ENCODE measurements at regions not wholly inside any gene's neighbourhood (a gene's known extent, or its start where the extent isn't known, plus 50 kb on each side); places are given as distances from the start of the nearest gene placed in this dataset.

- DNase-seq: no peak
These were observed 79.9 kb upstream of the TMTC4 start for GRCh38 chr13:100754459-100754858.

DNA sequence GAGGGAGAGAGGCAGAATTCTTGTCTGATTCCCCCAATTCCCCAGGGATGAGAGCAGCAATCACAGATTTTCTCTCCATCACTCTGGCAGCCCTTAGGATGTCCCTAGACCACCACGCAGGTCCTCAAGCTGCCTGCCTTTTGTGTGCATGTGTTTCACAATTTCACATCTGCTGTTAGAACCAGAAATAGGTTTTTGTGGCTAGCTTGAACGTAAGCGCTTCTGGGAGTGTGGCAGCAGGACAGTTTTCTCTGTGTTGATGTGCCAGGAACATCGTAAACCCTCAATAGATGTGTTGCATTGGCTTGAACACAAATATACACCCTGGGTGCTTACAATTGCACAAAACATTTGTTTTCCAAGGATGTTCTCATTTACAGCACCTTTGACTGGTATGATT, 78.8 kb upstream of the TMTC4 start:
- DNase-seq: no peak

GRCh38 chr13:100751826-100752225, 77.2 kb upstream of the TMTC4 start:
- DNase-seq: no peak

DNA sequence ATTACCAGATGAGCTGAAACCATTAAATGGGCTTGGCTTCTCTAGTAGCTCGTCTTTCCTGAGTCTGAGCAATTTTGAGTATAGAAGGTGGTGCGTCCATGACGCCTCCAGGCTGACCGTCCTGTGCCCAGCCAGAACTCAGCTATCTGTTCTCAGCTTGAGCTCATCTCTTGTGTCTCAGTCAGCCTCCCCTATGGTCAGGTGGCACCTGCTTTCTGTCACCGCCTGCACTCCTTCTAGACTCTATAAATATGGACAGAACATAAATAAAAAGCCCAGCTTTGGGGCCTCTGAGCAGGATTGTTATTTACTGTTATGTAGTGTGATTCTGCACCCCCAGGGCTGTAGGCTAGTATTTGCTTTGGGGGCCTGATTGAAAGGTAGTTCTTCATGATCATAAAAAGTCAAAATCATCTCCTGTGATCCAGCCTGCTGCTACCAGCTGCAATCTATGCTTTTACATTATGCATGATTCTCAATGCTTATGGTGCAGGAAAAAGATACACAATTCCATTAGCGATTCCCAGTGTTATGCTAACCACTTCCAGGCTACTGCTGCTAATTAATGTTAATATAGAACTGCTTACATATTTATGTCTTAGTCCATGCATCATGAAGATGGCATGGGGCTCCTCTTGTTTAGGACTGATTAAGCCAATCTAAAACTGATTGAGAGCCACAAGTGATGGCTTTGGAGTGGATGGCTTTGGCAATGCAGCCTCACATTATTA, 72.5 kb upstream of the TMTC4 start:
- no peak for DNase-seq

DNA sequence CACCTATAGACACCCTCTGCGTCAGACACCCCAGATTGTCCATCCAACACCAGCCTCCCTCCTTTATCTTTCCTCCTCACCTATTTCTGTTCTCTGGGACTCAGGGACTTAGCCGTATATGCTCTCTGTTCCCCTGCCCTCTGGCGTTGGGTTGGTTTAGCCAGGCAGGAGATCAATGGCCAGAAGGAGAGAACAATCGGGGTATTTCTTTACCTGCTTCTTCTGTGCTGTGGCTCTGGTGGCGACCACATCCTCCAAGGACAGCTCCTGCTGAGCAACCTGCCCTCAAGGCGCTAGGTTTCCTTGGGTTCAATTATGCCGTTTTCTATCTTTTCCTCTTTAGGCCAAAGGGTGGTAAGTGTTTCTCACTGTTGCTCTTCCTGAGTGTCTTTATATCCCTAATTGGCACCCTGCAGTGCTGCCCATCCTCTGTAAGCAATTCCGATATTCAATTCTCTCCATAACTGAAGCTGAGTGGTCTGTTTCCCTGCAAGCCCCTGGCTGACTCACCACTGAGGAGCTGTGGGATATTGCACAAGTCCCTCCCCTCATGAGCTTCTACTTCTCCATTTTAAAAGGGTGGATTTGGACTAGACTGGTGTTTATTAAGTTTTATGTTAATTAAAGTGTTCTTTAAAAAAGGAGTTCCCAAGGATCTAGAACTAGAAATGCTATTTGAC, 63.7 kb upstream of the TMTC4 start:
- DNase-seq: no peak

GRCh38 chr13:100735494-100735893, 60.9 kb upstream of the TMTC4 start:
- no peak for DNase-seq

DNA sequence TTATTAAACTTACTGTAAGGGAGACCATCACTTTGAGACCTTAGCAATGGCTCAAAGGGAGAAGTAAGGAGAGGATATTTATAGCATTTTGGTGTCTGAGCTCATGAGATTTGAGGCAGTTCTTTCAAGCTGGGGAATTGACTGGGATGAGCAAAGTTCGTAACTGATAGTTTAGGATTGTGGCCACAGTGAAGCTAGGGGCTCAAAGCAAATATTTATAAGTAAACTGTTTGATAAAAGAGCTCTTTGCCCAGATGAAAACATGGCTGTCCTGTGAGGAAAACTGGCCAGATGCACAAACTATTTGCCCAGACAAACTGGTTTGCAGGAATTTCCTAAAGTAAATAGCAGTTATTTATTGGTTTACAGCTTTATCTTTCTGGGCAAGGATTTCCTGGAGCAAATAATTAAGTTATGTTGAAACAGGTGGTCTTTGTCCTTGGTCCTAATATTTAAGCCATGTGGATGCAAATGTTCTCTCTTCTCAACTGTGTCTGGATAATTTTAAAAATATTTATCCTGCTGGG, 59.7 kb upstream of the TMTC4 start:
- DNase-seq: no peak

DNA sequence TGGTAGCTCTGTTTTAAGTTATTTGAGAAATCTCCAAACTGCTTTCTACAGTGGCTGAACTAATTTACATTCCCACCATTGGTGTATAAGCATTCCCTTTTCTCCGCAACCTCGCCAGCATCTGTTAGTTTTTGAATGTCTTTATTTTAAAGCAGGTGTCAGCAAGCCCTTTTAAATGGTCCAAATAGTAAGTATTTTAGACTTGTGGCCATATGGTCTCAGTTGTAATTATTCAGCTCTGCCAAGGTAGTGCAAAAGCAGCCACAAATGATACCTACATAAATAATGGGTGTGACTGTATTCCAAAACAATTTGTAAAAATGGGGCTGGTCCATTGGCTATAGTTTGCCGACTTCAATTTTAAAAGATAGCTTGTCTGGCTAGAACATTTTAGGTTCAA, 58.7 kb upstream of the TMTC4 start:
- no peak for DNase-seq

DNA sequence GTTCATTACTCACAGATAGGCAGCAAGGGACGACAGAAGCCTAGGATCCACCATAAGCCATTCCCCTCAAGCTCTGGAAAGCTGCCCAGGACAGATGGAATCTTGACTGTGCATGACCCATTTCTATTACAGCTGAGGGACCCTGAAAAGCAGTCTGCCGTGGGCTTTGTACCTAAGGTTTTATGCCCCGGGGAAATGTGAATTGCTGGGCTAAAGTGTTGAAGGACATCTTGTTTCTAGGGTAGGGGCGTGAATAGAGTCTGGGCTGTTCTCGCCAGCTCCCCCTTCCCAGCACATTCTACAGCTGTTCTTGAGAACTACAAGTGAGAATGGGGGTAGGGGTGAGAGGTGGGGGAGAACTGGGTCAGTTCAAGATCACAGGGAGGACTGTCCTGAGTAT, 53.6 kb upstream of the TMTC4 start:
- no peak for DNase-seq

GRCh38 chr13:100725472-100725871, 50.9 kb upstream of the TMTC4 start:
- no peak for DNase-seq

GRCh38 chr13:100724568-100724967, 50.0 kb upstream of the TMTC4 start:
- DNase-seq: no peak
